Body of pancreas (tissue), 4 donors: ENCODE measurements at regions not wholly inside any gene's neighbourhood (a gene's known extent, or its start where the extent isn't known, plus 50 kb on each side); places are given as distances from the start of the nearest gene placed in this dataset.

Experiments used
- CTCF ChIP-seq, 7 experiments: fragments of 450-650 bp in 4 of 7; fragments of 200-600 bp in 3 of 7; sonication (generic) in 3 of 7; IDR thresholded peaks; one replicate each; pipeline ENCODE4 v1.5.1; 2016 to 2019; ENCODE audit warnings: antibody characterized with exemption in 7 of 7
- POLR2A ChIP-seq, 3 donors: fragments of 450-650 bp; IDR thresholded peaks; one replicate each; pipeline ENCODE4 v1.6.1; 2016; ENCODE audit warnings: antibody characterized with exemption in 3 of 3, mild to moderate bottlenecking in 2 of 3

DNA sequence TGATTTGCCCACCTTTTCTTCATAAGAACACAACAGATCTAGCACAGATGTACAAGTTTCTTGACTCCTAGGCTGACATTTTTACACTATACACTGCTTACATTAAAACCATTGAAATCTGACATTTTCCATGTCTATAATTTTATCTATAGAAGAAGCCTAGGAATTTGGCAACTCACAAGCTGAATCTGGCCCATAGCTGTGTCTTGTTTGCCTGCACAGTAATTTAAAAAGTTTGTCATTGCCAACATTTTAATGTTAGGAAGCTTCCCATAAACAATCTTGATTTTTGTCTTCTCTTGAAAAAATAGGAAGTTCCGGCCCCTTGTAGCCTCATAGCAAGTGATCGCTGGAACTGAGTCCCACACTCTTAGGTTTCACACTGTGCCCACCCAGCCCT, 394.6 kb upstream of the AZI2 start:
- TF ChIP-seq CTCF (IDR thresholded peaks at IDR 0.05) (no peak), POLR2A (IDR thresholded peaks at IDR 0.05) (no peak)
